ENCODE measurements at regions not wholly inside any gene's neighbourhood (a gene's known extent, or its start where the extent isn't known, plus 50 kb on each side); places are given as distances from the start of the nearest gene placed in this dataset.

- no peak overlapping the region for H3K27ac ChIP-seq
- no peak overlapping the region for H3K4me3 ChIP-seq
- no peak for DNase-seq (ENCODE audit: extremely low spot score in 2 of 2)
- H3K27me3 ChIP-seq: no peaks in the 10 kb centered on the region
- no peaks in the 10 kb centered on the region for H3K36me3 ChIP-seq
- H3K4me1 ChIP-seq: no peaks in the 10 kb centered on the region
- H3K9me3 ChIP-seq: no peaks in the 10 kb centered on the region
- intact Hi-C loops (cut with DNase I): loop anchor here (5.0 kb wide), 1 partner anchor 1627 kb away; no protein-coding TSS in a partner anchor
- TF ChIP-seq POLR2AphosphoS5 (IDR thresholded peaks at IDR 0.05; ENCODE audit: insufficient read depth in 1 of 2, low read depth in 1 of 2) (no peak), POLR2A (IDR thresholded peaks at IDR 0.05) (no peak), CTCF (IDR thresholded peaks at IDR 0.05) (no peak)
Observed at GRCh38 chr12:91974541-91975085, 171.0 kb downstream of the BTG1 start.

- Histone ChIP-seq H3K27ac (no peak overlapping the region), H3K4me3 (no peak overlapping the region), H3K9me3 (no peaks in the 10 kb centered on the region), H3K36me3 (no peaks in the 10 kb centered on the region), H3K27me3 (no peaks in the 10 kb centered on the region), H3K4me1 (no peaks in the 10 kb centered on the region)
- intact Hi-C loops (cut with DNase I): loop anchor here (5.0 kb wide), 1 partner anchor 1627 kb away; no protein-coding TSS in a partner anchor
- no peak for DNase-seq (ENCODE audit: extremely low spot score in 2 of 2)
- no peak for TF ChIP-seq CTCF (IDR thresholded peaks at IDR 0.05)
Observed at GRCh38 chr12:91973813-91974212, 171.8 kb downstream of the BTG1 start.

GRCh38 chr12:91972896-91973295, 172.8 kb downstream of the BTG1 start:
- Histone ChIP-seq H3K27ac (no peak overlapping the region), H3K4me1 (no peaks in the 10 kb centered on the region), H3K4me3 (no peak overlapping the region), H3K36me3 (no peaks in the 10 kb centered on the region), H3K9me3 (no peaks in the 10 kb centered on the region), H3K27me3 (no peaks in the 10 kb centered on the region)
- TF ChIP-seq POLR2AphosphoS5 (IDR thresholded peaks at IDR 0.05; ENCODE audit: insufficient read depth in 1 of 2, low read depth in 1 of 2) (no peak), CTCF (IDR thresholded peaks at IDR 0.05) (no peak), POLR2A (IDR thresholded peaks at IDR 0.05) (no peak)
- no peak for DNase-seq (ENCODE audit: extremely low spot score in 2 of 2)
- intact Hi-C loops (cut with DNase I): loop anchor here (5.0 kb wide), 1 partner anchor 1626 kb away; no protein-coding TSS in a partner anchor

GRCh38 chr12:91968777-91969171, 176.9 kb downstream of the BTG1 start:
- DNase-seq (ENCODE audit: extremely low spot score in 2 of 2): no peak
- H3K27me3 ChIP-seq: no peaks in the 10 kb centered on the region
- no peak overlapping the region for H3K4me3 ChIP-seq
- no peaks in the 10 kb centered on the region for H3K9me3 ChIP-seq
- H3K4me1 ChIP-seq: no peaks in the 10 kb centered on the region
- no peak overlapping the region for H3K27ac ChIP-seq
- intact Hi-C loops (cut with DNase I): no loop called here
- H3K36me3 ChIP-seq: no peaks in the 10 kb centered on the region
- TF ChIP-seq POLR2A (IDR thresholded peaks at IDR 0.05) (no peak), CTCF (IDR thresholded peaks at IDR 0.05) (no peak), POLR2AphosphoS5 (IDR thresholded peaks at IDR 0.05; ENCODE audit: insufficient read depth in 1 of 2, low read depth in 1 of 2) (no peak)

- Histone ChIP-seq H3K9me3 (no peaks in the 10 kb centered on the region), H3K4me3 (no peak overlapping the region), H3K27me3 (no peaks in the 10 kb centered on the region), H3K36me3 (no peaks in the 10 kb centered on the region), H3K27ac (no peak overlapping the region), H3K4me1 (no peaks in the 10 kb centered on the region)
- intact Hi-C loops (cut with DNase I): no loop called here
- DNase-seq (ENCODE audit: extremely low spot score in 2 of 2): no peak
- no peak for TF ChIP-seq POLR2AphosphoS5 (IDR thresholded peaks at IDR 0.05; ENCODE audit: insufficient read depth in 1 of 2, low read depth in 1 of 2)
- no peak for TF ChIP-seq CTCF (IDR thresholded peaks at IDR 0.05)
- TF ChIP-seq POLR2A (IDR thresholded peaks at IDR 0.05): no peak
Observed at GRCh38 chr12:91968076-91968776, 177.4 kb downstream of the BTG1 start.
